ENCODE measurements at regions not wholly inside any gene's neighbourhood (a gene's known extent, or its start where the extent isn't known, plus 50 kb on each side); places are given as distances from the start of the nearest gene placed in this dataset.
A peak's percentile ranks its signal among the peaks of the same experiment; 100 is the strongest.

DNA sequence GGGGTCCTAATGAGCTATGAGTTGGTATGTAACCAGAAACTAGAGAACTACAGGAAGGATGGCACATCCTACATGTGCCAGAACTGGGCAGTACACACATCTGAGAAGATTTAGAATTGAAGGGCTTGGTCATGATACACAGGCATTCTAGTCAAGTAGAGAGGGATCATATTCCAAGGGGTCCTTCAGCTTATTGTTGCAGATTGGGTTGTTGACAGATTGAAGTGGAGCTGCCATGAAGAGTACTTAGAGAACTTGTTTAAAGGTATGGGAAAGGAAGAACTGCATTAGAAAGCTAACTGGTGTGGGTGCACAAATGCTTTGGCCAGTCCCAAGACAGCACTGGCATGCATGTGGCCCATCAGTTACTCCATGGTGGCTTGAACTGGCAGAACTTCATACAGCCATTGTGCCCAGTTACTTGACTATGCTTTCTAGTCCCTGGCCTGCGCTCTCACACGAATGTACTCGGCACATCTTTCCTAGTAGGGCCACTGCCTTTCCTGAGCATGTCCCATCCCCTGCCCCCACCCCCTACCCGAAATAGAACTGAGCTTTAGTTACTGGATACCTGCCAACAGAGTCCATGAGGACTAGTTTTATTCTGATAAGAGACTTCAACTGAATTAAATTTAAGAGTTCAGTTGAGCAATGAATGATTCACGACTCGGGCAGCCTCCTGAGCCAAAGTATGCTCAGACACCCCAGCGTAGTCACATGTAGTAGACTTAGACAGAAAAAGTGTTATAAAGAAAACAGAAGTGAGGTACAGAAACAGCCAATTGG lies 64.0 kb downstream of the CCNG2 start:
- 39% methylated on average over 7 of the region's 7 CpGs for WGBS

GRCh38 chr4:77225022-77225421 lies 68.0 kb downstream of the CCNG2 start:
- WGBS, result 34% methylated on average over 2 of the region's 2 CpGs
- Histone ChIP-seq H3K9me3 (ENCODE audit: control insufficient read depth, low read length) (no peaks in the 10 kb centered on the region), H3K27ac (ENCODE audit: low read length) (no peak overlapping the region), H3K4me3 (ENCODE audit: low read length) (no peak overlapping the region), H3K4me1 (ENCODE audit: control insufficient read depth, insufficient read depth, low read length) (peaks cover 2% of the 10 kb centered on the region), H3K27me3 (ENCODE audit: control insufficient read depth, insufficient read depth) (no peaks in the 10 kb centered on the region)
- DNase-seq (no peak), ATAC-seq (no peak)
- intact Hi-C loops (cut with DNase I), result no loop called here

More for the DNA sequence above, 64.0 kb downstream of the CCNG2 start:
- Histone ChIP-seq H3K4me1 (ENCODE audit: control insufficient read depth, insufficient read depth, low read length) (peaks cover 2% of the 10 kb centered on the region), H3K27me3 (ENCODE audit: control insufficient read depth, insufficient read depth) (no peaks in the 10 kb centered on the region), H3K9me3 (ENCODE audit: control insufficient read depth, low read length) (no peaks in the 10 kb centered on the region), H3K4me3 (ENCODE audit: low read length) (no peak overlapping the region), H3K27ac (ENCODE audit: low read length) (no peak overlapping the region)
- intact Hi-C loops (cut with DNase I), result no loop called here
- ATAC-seq (peak; percentile 86 to 89), DNase-seq (peak; percentile 63 to 71 (median 65))

GRCh38 chr4:77226939-77227705 lies 70.1 kb downstream of the CCNG2 start:
- Histone ChIP-seq H3K4me1 (ENCODE audit: control insufficient read depth, insufficient read depth, low read length) (peaks cover 2% of the 10 kb centered on the region), H3K9me3 (ENCODE audit: control insufficient read depth, low read length) (no peaks in the 10 kb centered on the region), H3K4me3 (ENCODE audit: low read length) (no peak overlapping the region), H3K27ac (ENCODE audit: low read length) (no peak overlapping the region), H3K27me3 (ENCODE audit: control insufficient read depth, insufficient read depth) (no peaks in the 10 kb centered on the region)
- intact Hi-C loops (cut with DNase I), result no loop called here
- WGBS, result 91% methylated on average over 2 of the region's 2 CpGs
- ATAC-seq (no peak), DNase-seq (no peak)

DNA sequence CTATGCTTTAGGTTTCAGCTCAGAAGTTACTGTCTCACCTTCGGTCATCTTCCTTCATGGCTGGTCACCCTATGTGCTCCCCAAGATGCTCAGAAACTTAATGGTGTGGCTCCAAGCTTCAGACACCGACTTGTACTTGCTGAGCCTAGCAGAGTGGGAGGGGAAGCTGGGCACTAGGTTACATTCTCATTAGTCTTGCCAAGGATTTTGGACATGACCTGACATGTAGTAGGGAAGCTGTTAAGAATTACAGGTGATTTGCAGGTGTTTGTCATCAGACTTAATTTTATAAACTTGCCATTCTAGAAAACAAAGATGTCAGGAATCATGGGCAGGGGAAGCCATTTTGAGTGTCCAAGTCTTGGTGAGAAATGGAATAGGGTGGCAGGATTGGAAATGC lies 72.4 kb downstream of the CCNG2 start:
- DNase-seq (no peak), ATAC-seq (no peak)
- intact Hi-C loops (cut with DNase I), result no loop called here
- 81% methylated on average over 2 of the region's 2 CpGs for WGBS
- H3K4me1 ChIP-seq (ENCODE audit: control insufficient read depth, insufficient read depth, low read length), result peaks cover 2% of the 10 kb centered on the region
- no peak overlapping the region for H3K27ac ChIP-seq (ENCODE audit: low read length)
- no peaks in the 10 kb centered on the region for H3K27me3 ChIP-seq (ENCODE audit: control insufficient read depth, insufficient read depth)
- H3K9me3 ChIP-seq (ENCODE audit: control insufficient read depth, low read length), result no peaks in the 10 kb centered on the region
- H3K4me3 ChIP-seq (ENCODE audit: low read length), result no peak overlapping the region

DNA sequence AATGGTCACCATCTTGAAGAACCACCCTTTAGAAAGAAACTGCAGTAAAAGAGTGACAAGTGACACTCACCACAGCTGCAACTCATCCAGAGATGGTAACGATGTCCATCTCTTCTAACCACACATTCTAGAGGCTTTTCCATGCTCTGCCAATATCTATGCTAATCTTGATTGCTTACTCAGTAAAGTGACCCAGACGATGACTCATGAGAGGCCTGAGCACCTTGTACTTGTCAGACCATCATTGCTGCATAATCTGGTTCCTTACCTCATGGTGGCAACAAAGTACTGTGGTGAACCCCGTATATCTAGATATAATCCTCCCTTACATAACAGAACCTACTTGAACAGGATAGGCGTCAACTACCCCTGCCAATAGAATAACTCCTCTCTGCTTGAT lies 75.6 kb downstream of the CCNG2 start:
- DNase-seq (no peak), ATAC-seq (no peak)
- intact Hi-C loops (cut with DNase I), result no loop called here
- no peaks in the 10 kb centered on the region for H3K27me3 ChIP-seq (ENCODE audit: control insufficient read depth, insufficient read depth)
- no peak overlapping the region for H3K4me3 ChIP-seq (ENCODE audit: low read length)
- H3K4me1 ChIP-seq (ENCODE audit: control insufficient read depth, insufficient read depth, low read length), result no peaks in the 10 kb centered on the region
- 70% methylated on average over 4 of the region's 4 CpGs for WGBS
- no peak overlapping the region for H3K27ac ChIP-seq (ENCODE audit: low read length)
- H3K9me3 ChIP-seq (ENCODE audit: control insufficient read depth, low read length), result no peaks in the 10 kb centered on the region

DNA sequence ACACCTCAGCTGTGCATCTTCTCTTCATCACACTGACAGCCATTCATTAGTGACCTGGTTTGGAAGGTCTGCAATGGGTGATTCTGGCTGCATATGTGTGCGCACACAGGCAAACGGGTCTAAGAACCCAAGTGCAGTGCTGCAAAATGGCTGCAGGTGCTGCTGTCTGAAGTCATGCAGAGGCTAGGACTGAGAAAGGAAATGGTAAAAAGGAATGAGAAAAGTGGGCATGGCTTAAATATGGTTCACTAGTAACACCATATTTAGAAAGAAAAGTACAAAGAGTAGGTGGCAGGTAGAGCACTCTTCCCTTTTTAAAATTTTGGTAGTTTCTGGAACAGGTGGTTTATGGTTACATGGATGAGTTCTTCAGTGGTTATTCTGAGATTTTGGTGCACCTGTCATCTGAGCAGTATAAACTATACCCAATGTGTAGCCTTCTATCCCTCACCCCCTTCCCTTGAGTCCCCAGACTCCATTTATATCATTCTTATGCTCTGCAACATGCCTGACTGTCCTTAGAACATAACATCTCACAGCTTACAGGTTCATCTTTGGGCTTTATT lies 78.4 kb downstream of the CCNG2 start:
- WGBS, result 65% methylated on average over 2 of the region's 2 CpGs
- Histone ChIP-seq H3K4me1 (ENCODE audit: control insufficient read depth, insufficient read depth, low read length) (no peaks in the 10 kb centered on the region), H3K27ac (ENCODE audit: low read length) (no peak overlapping the region), H3K4me3 (ENCODE audit: low read length) (no peak overlapping the region), H3K9me3 (ENCODE audit: control insufficient read depth, low read length) (no peaks in the 10 kb centered on the region), H3K27me3 (ENCODE audit: control insufficient read depth, insufficient read depth) (no peaks in the 10 kb centered on the region)
- ATAC-seq (no peak), DNase-seq (no peak)
- intact Hi-C loops (cut with DNase I), result no loop called here

DNA sequence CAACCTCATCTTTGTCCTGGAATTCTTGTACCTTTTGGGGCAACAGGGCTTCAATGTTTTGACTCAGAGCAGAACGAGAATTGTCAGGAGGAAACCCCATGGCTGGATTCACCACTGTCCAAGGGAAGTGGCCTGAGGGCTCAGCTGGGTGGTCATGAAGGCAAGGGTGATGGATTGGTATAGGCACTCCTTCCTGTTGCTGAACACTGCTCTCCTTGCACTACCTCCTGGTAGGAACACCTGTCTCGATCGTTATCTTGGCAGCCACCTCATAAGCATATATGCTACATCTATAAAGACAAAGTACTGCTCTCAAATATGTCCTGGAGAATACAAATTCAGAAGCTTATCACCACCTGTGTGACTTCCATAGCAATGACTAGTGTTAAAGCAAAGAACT lies 79.8 kb downstream of the CCNG2 start:
- no peaks in the 10 kb centered on the region for H3K4me1 ChIP-seq (ENCODE audit: control insufficient read depth, insufficient read depth, low read length)
- 82% methylated on average over 3 of the region's 3 CpGs for WGBS
- no peaks in the 10 kb centered on the region for H3K9me3 ChIP-seq (ENCODE audit: control insufficient read depth, low read length)
- no peak for ATAC-seq
- H3K4me3 ChIP-seq (ENCODE audit: low read length), result no peak overlapping the region
- intact Hi-C loops (cut with DNase I), result no loop called here
- no peaks in the 10 kb centered on the region for H3K27me3 ChIP-seq (ENCODE audit: control insufficient read depth, insufficient read depth)
- no peak for DNase-seq
- H3K27ac ChIP-seq (ENCODE audit: low read length), result no peak overlapping the region

DNA sequence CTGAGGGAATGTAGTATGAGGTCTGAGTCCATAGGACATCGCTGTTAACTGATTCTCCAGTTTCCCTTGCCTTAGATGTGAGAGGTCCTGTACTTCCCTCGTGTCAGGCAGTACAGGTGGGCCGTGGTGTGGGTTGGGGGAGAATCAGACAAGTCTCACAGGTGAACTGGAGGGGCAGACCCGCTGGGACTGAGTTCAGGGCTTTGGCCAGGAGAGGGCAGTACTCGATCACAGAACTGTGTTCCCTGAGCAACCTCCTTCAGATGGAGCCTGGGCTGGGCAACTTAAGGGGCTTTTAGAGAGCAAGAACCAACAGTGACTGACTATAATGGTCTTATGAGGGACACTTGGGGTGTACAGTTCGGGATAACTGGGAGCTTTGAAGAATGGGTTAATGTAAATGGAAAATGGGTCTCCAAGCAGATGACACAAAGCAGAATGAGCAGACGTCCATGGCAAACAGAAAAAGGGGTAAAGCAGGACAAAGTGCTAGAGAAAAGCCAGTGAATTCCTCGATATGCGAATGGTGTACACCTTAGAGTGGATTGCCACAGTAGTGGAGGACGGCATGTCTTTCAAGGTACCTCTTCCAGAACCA lies 83.6 kb downstream of the CCNG2 start:
- ATAC-seq (peak; percentile 68 to 83), DNase-seq (peak; percentile 35 to 78 (median 69))
- Histone ChIP-seq H3K4me1 (ENCODE audit: control insufficient read depth, insufficient read depth, low read length) (no peaks in the 10 kb centered on the region), H3K4me3 (ENCODE audit: low read length) (no peak overlapping the region), H3K9me3 (ENCODE audit: control insufficient read depth, low read length) (no peaks in the 10 kb centered on the region), H3K27me3 (ENCODE audit: control insufficient read depth, insufficient read depth) (no peaks in the 10 kb centered on the region), H3K27ac (ENCODE audit: low read length) (no peak overlapping the region)
- intact Hi-C loops (cut with DNase I), result loop anchor here (5.0 kb wide), 1 partner anchor 117 kb away; no protein-coding TSS in a partner anchor
- WGBS, result 30% methylated on average over 10 of the region's 10 CpGs

GRCh38 chr4:77248805-77249204 lies 91.8 kb downstream of the CCNG2 start:
- 55% methylated on average over 4 of the region's 4 CpGs for WGBS
- Histone ChIP-seq H3K27ac (ENCODE audit: low read length) (no peak overlapping the region), H3K27me3 (ENCODE audit: control insufficient read depth, insufficient read depth) (no peaks in the 10 kb centered on the region), H3K4me1 (ENCODE audit: control insufficient read depth, insufficient read depth, low read length) (no peaks in the 10 kb centered on the region), H3K4me3 (ENCODE audit: low read length) (no peak overlapping the region), H3K9me3 (ENCODE audit: control insufficient read depth, low read length) (no peaks in the 10 kb centered on the region)
- intact Hi-C loops (cut with DNase I), result no loop called here
- no peak for DNase-seq
- ATAC-seq, result no peak

- Histone ChIP-seq H3K9me3 (ENCODE audit: control insufficient read depth, low read length) (no peaks in the 10 kb centered on the region), H3K27me3 (ENCODE audit: control insufficient read depth, insufficient read depth) (no peaks in the 10 kb centered on the region), H3K27ac (ENCODE audit: low read length) (no peak overlapping the region), H3K4me1 (ENCODE audit: control insufficient read depth, insufficient read depth, low read length) (no peaks in the 10 kb centered on the region), H3K4me3 (ENCODE audit: low read length) (no peak overlapping the region)
- intact Hi-C loops (cut with DNase I), result no loop called here
- DNase-seq (no peak), ATAC-seq (no peak)
- 57% methylated on average over 3 of the region's 3 CpGs for WGBS
Observed at GRCh38 chr4:77251751-77252150, 94.7 kb downstream of the CCNG2 start.

- ATAC-seq (no peak), DNase-seq (no peak)
- 75% methylated on average over 2 of the region's 2 CpGs for WGBS
- Histone ChIP-seq H3K9me3 (ENCODE audit: control insufficient read depth, low read length) (peaks cover 2% of the 10 kb centered on the region), H3K27me3 (ENCODE audit: control insufficient read depth, insufficient read depth) (no peaks in the 10 kb centered on the region), H3K27ac (ENCODE audit: low read length) (no peak overlapping the region), H3K4me1 (ENCODE audit: control insufficient read depth, insufficient read depth, low read length) (no peaks in the 10 kb centered on the region), H3K4me3 (ENCODE audit: low read length) (no peak overlapping the region)
- intact Hi-C loops (cut with DNase I), result no loop called here
Observed at GRCh38 chr4:77263247-77263646, 106.2 kb downstream of the CCNG2 start.

Data from right cardiac atrium (tissue), 5 donors.